ENCODE measurements at regions not wholly inside any gene's neighbourhood (a gene's known extent, or its start where the extent isn't known, plus 50 kb on each side); places are given as distances from the start of the nearest gene placed in this dataset.

DNA sequence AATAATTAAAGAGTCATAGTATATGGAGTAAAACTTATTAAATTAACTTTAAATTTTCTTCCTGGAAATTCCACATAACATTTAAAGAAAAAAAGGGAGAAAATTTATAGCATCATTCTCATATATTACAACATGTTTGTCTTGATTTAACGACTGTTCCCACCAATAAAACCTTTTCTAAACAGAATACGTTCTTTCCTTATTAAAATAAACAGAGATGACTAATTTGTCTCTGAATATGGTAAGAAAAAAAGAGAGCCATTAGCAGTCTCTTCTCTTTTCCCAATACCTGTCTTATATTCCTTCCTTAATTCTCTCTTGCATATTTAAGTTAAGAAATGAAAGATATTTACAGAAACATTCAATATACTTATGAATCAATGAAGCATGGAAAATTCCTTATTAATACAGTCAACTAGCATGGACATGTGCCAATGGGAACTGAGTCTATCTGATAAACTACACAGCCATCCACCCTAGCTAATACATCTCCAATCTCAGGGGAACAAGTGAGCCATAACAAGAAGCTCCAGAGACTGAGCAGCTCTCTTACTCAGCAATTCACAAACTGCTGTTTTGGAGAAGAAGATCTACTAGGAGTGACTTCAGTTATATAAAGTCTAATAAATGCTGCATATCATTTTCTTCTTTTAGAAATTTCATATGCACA, 347.1 kb upstream of the MANEA start:
- TF ChIP-seq CTCF (IDR thresholded peaks at IDR 0.05) (no peak), POLR2AphosphoS5 (IDR thresholded peaks at IDR 0.05) (no peak)
